SK-N-SH treated with all-trans-retinoic acid at 6 μM for 48 hours (cell line): ENCODE measurements at regions not wholly inside any gene's neighbourhood (a gene's known extent, or its start where the extent isn't known, plus 50 kb on each side); places are given as distances from the start of the nearest gene placed in this dataset.
"Not testable (repeated sequence)": the region's sequence is repeated elsewhere in the genome, so short reads cannot be mapped to it uniquely, and the experiment has no call there.

Experiments
- ATAC-seq: fragments of 200-7000 bp; cut with Tn5 transposase; 3 replicates; pipeline ENCODE4 v1.9.1; 2020; ENCODE audit warnings: mild to moderate bottlenecking, moderate library complexity
- ARNTL ChIP-seq: fragments of 450-650 bp; formaldehyde crosslinking; IDR thresholded peaks from 2 replicates; pipeline ENCODE4 v1.5.0; 2020; ENCODE audit warnings: low read depth, mild to moderate bottlenecking, moderate library complexity, borderline replicate concordance
- BACH2 ChIP-seq: fragments of 250-450 bp; sonication (Bioruptor Pico); IDR thresholded peaks from 2 replicates; pipeline ENCODE4 v1.9.0; 2021; ENCODE audit warnings: mild to moderate bottlenecking, borderline replicate concordance
- CSDC2 ChIP-seq: fragments of 250-450 bp; sonication (Bioruptor Pico); IDR thresholded peaks from 2 replicates; pipeline ENCODE4 v1.5.0; 2020; ENCODE audit warnings: mild to moderate bottlenecking, moderate library complexity
- GLIS3 ChIP-seq: fragments of 250-450 bp; sonication (Bioruptor Pico); IDR thresholded peaks from 2 replicates; pipeline ENCODE4 v1.5.0; 2020; ENCODE audit warnings: mild to moderate bottlenecking, moderate library complexity
- ISL1 ChIP-seq: fragments of 250-450 bp; sonication (Bioruptor Pico); IDR thresholded peaks from 2 replicates; pipeline ENCODE4 v2.1.2; 2022; ENCODE audit warnings: mild to moderate bottlenecking, moderate library complexity
- PPARA ChIP-seq: fragments of 250-450 bp; sonication (Bioruptor Pico); IDR thresholded peaks from 2 replicates; pipeline ENCODE4 v1.5.0; 2020; ENCODE audit warnings: mild to moderate bottlenecking, borderline replicate concordance
- RARB ChIP-seq: fragments of 250-450 bp; sonication (Bioruptor Pico); IDR thresholded peaks from 2 replicates; pipeline ENCODE4 v1.8.0; 2021; ENCODE audit warnings: mild to moderate bottlenecking, moderate library complexity
- SNAI2 ChIP-seq: fragments of 250-450 bp; sonication (Bioruptor Pico); IDR thresholded peaks from 2 replicates; pipeline ENCODE4 v1.5.0; 2020; ENCODE audit warnings: mild to moderate bottlenecking, moderate library complexity
- TCF4 ChIP-seq: fragments of 250-450 bp; sonication (Bioruptor Pico); IDR thresholded peaks from 2 replicates; pipeline ENCODE4 v1.8.0; 2021; ENCODE audit warnings: mild to moderate bottlenecking, moderate library complexity, borderline replicate concordance
- TOX ChIP-seq: fragments of 250-450 bp; sonication (Bioruptor Pico); IDR thresholded peaks from 2 replicates; pipeline ENCODE4 v1.8.0; 2021; ENCODE audit warnings: mild to moderate bottlenecking, moderate library complexity, borderline replicate concordance
- ZC3H10 ChIP-seq: fragments of 250-450 bp; sonication (Bioruptor Pico); IDR thresholded peaks from 2 replicates; pipeline ENCODE4 v1.5.1; 2021; ENCODE audit warnings: mild to moderate bottlenecking, moderate library complexity
- ZFP3 ChIP-seq: fragments of 250-450 bp; sonication (Bioruptor Pico); IDR thresholded peaks from 2 replicates; pipeline ENCODE4 v1.5.0; 2020; ENCODE audit warnings: mild to moderate bottlenecking, moderate library complexity
- ZFP30 ChIP-seq: fragments of 450-650 bp; formaldehyde crosslinking; IDR thresholded peaks from 2 replicates; pipeline ENCODE4 v1.5.0; 2022; ENCODE audit warnings: mild to moderate bottlenecking, moderate library complexity
- ZNF70 ChIP-seq: fragments of 450-650 bp; formaldehyde crosslinking; IDR thresholded peaks from 2 replicates; pipeline ENCODE4 v1.5.0; 2020; ENCODE audit warnings: mild to moderate bottlenecking, moderate library complexity
- ZNF8 ChIP-seq: fragments of 450-650 bp; formaldehyde crosslinking; IDR thresholded peaks from 2 replicates; pipeline ENCODE4 v1.5.0; 2020; ENCODE audit warnings: mild to moderate bottlenecking, moderate library complexity
- TF ChIP-seq, protein P1 (sequence below): fragments of 250-450 bp; sonication (Bioruptor Pico); IDR thresholded peaks from 2 replicates; pipeline ENCODE4 v1.8.0; 2021; ENCODE audit warnings: low read depth, mild to moderate bottlenecking, moderate library complexity, borderline replicate concordance
- TF ChIP-seq, protein P2 (sequence below): fragments of 250-450 bp; sonication (Bioruptor Pico); IDR thresholded peaks from 2 replicates; pipeline ENCODE4 v1.5.1; 2021; ENCODE audit warnings: mild to moderate bottlenecking, moderate library complexity
- TF ChIP-seq, protein P3 (sequence below): fragments of 250-450 bp; sonication (Bioruptor Pico); IDR thresholded peaks from 2 replicates; pipeline ENCODE4 v1.5.1; 2020; ENCODE audit warnings: low read depth, mild to moderate bottlenecking, moderate library complexity
- TF ChIP-seq, protein P4 (sequence below): fragments of 250-450 bp; sonication (Bioruptor Pico); IDR thresholded peaks from 2 replicates; pipeline ENCODE4 v1.5.0; 2020; ENCODE audit warnings: mild to moderate bottlenecking, moderate library complexity

DNA sequence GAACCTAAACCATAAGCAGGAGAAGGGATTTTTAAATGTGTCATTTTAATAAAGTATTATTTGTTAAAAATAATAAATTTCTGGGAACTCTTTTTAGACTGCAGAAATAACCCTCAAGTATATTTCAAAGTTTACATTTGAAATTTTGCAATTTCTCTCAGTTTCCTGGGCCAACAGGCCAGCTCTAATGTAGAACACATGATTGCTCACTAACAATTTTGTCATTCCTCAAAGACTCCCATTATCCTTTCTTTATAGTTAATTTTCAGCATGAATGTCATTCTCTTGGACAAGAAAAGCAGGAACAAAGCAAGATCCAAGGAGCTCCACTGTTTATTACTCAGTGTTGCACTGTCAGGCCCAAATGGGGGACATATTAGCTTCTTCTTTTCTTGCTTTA, 119.4 kb upstream of the VANGL1 start:
- ATAC-seq: no peak
- TF ChIP-seq GLIS3 (CRISPR knock-in tag) (no peak), ZFP30 (no peak), SNAI2 (no peak), ARNTL (no peak), TCF4 (CRISPR knock-in tag) (no peak), RARB (CRISPR knock-in tag) (no peak), ZFP3 (no peak), BACH2 (CRISPR knock-in tag) (no peak), ZC3H10 (CRISPR knock-in tag) (no peak), PPARA (CRISPR knock-in tag) (no peak), CSDC2 (no peak), ZNF8 (CRISPR knock-in tag) (no peak), TOX (CRISPR knock-in tag) (no peak), ISL1 (CRISPR knock-in tag) (no peak), ZNF70 (no peak)
- TF ChIP-seq, protein P1, sequence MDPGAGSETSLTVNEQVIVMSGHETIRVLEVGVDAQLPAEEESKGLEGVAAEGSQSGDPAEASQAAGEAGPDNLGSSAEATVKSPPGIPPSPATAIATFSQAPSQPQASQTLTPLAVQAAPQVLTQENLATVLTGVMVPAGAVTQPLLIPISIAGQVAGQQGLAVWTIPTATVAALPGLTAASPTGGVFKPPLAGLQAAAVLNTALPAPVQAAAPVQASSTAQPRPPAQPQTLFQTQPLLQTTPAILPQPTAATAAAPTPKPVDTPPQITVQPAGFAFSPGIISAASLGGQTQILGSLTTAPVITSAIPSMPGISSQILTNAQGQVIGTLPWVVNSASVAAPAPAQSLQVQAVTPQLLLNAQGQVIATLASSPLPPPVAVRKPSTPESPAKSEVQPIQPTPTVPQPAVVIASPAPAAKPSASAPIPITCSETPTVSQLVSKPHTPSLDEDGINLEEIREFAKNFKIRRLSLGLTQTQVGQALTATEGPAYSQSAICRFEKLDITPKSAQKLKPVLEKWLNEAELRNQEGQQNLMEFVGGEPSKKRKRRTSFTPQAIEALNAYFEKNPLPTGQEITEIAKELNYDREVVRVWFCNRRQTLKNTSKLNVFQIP: no peak
- TF ChIP-seq, protein P2, sequence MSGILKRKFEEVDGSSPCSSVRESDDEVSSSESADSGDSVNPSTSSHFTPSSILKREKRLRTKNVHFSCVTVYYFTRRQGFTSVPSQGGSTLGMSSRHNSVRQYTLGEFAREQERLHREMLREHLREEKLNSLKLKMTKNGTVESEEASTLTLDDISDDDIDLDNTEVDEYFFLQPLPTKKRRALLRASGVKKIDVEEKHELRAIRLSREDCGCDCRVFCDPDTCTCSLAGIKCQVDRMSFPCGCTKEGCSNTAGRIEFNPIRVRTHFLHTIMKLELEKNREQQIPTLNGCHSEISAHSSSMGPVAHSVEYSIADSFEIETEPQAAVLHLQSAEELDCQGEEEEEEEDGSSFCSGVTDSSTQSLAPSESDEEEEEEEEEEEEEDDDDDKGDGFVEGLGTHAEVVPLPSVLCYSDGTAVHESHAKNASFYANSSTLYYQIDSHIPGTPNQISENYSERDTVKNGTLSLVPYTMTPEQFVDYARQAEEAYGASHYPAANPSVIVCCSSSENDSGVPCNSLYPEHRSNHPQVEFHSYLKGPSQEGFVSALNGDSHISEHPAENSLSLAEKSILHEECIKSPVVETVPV (CRISPR knock-in tag): no peak
- TF ChIP-seq, protein P3, sequence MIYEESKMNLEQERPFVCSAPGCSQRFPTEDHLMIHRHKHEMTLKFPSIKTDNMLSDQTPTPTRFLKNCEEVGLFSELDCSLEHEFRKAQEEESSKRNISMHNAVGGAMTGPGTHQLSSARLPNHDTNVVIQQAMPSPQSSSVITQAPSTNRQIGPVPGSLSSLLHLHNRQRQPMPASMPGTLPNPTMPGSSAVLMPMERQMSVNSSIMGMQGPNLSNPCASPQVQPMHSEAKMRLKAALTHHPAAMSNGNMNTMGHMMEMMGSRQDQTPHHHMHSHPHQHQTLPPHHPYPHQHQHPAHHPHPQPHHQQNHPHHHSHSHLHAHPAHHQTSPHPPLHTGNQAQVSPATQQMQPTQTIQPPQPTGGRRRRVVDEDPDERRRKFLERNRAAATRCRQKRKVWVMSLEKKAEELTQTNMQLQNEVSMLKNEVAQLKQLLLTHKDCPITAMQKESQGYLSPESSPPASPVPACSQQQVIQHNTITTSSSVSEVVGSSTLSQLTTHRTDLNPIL (CRISPR knock-in tag): no peak
- TF ChIP-seq, protein P4, sequence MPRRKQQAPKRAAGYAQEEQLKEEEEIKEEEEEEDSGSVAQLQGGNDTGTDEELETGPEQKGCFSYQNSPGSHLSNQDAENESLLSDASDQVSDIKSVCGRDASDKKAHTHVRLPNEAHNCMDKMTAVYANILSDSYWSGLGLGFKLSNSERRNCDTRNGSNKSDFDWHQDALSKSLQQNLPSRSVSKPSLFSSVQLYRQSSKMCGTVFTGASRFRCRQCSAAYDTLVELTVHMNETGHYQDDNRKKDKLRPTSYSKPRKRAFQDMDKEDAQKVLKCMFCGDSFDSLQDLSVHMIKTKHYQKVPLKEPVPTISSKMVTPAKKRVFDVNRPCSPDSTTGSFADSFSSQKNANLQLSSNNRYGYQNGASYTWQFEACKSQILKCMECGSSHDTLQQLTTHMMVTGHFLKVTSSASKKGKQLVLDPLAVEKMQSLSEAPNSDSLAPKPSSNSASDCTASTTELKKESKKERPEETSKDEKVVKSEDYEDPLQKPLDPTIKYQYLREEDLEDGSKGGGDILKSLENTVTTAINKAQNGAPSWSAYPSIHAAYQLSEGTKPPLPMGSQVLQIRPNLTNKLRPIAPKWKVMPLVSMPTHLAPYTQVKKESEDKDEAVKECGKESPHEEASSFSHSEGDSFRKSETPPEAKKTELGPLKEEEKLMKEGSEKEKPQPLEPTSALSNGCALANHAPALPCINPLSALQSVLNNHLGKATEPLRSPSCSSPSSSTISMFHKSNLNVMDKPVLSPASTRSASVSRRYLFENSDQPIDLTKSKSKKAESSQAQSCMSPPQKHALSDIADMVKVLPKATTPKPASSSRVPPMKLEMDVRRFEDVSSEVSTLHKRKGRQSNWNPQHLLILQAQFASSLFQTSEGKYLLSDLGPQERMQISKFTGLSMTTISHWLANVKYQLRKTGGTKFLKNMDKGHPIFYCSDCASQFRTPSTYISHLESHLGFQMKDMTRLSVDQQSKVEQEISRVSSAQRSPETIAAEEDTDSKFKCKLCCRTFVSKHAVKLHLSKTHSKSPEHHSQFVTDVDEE (CRISPR knock-in tag): no peak
- TF ChIP-seq, all 23 proteins: peak for 0

DNA sequence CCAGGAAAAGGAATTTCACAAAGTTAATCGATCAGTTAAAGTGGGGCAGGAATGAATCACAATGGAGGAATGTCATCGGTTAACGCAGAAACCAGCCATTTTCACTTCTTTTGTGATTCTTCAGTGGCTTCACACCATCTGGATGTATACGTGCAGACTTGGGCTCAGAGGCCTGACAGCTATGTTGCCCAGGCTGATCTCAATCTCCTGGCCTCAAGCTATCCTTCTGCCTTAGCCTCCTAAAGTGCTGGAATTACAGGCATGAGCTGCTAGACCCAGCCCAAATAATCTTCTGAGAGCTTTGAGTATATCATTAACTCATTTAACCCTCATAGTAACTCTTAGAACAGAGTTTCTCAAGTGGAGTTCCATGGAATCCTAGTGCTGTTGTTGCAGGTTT, 126.5 kb upstream of the VANGL1 start:
- TF ChIP-seq PPARA (CRISPR knock-in tag) (no peak), TOX (CRISPR knock-in tag) (no peak), RARB (CRISPR knock-in tag) (no peak)
- TF ChIP-seq, protein P4 (CRISPR knock-in tag): no peak
- ATAC-seq: no peak

DNA sequence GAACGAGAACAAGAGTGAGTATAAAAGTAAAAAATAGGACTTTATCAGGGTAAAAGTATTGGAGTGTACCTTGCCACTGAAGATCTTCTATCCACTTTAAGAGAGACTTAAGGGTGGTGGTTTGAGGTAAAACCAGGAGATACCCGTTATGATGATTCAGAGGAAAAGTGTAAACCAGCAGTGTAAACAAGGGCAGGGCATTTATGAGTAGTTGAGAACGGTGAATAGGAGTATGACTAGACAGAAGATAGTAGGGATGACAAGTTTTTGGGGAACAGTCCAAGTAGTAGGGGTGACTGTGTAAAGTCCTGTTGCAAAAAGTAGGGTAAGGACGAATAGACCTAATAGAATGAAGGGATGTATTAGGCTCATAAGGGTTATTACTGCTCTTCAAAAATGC, 131.5 kb upstream of the VANGL1 start:
- not testable (repeated sequence) for ATAC-seq

DNA sequence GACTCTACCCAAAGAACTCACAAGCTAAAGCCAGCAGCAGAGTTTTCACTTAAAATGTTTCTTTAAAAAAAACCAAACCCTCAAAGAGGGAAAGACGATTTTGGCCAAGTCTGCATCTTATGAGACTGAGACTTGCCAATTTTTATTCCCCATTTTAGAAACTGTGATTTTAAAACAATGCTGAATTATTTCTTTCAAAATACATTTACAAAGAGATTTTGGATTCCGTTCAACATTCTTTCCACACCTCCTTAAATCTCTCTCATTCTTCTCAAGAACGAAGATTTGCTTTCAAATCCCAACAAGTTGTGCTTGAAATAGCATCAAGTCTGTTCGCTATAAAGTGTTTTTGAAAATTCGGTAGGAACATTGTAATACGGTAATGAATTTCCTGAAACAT, 133.9 kb upstream of the VANGL1 start:
- TF ChIP-seq, protein P3 (CRISPR knock-in tag): no peak
- TF ChIP-seq, protein P1: no peak
- no peak for TF ChIP-seq RARB (CRISPR knock-in tag)
- TF ChIP-seq GLIS3 (CRISPR knock-in tag): no peak
- no peak for TF ChIP-seq BACH2 (CRISPR knock-in tag)
- TF ChIP-seq, protein P4 (CRISPR knock-in tag): no peak
- no peak for ATAC-seq
